Activated CD8-positive, alpha-beta memory T cell treated with anti-CD3 and anti-CD28 coated beads for 48 hours (primary cell): ENCODE measurements at regions not wholly inside any gene's neighbourhood (a gene's known extent, or its start where the extent isn't known, plus 50 kb on each side); places are given as distances from the start of the nearest gene placed in this dataset.
"Not testable (repeated sequence)": the region's sequence is repeated elsewhere in the genome, so short reads cannot be mapped to it uniquely, and the experiment has no call there.

ENCODE experiments used
- DNase-seq, 3 experiments: peaks; one replicate each; pipeline ENCODE4 v3.0.0-alpha.2; 2020; ENCODE audit warnings: low read depth in 2 of 3, low spot score in 2 of 3

DNA sequence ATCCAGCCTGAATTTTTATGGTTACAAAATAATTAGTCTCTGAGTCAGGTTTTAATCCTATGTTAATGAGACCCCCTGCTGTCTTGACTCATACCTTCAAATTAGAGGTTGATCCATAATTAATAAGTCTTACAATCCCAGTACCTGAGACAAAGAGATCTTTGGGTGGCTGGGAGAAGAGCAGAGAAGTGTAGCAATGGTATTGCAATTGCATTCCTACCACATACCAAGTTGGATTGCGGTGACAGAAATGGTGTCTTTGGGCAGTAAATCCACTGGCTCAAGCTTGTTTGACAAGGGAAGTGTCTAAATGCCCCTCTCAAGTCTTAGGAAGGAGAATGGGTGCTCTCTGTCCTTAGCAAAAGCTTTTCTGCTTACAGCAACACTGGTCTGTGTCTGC lies 150.4 kb downstream of the BTBD3 start:
- DNase-seq: no peak

DNA sequence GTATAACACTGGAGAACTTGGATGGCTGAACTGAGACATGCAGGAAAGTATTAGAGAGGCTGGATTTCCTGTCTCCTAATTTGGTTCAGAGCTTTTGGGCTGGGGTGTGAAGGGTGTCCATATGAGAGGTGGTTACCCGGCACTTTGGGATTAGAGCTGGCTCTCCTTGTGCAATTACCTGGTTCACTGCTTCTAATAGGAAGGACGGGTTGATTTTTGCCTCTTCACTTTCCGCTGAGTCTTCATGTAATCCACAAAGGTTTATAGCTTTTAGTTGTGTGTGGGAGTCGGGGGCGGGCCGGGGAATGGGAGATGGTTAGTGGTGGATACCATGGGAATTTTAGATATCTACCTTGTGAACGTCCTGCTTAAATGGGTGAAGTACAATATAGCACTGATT lies 151.5 kb downstream of the BTBD3 start:
- DNase-seq: no peak

DNA sequence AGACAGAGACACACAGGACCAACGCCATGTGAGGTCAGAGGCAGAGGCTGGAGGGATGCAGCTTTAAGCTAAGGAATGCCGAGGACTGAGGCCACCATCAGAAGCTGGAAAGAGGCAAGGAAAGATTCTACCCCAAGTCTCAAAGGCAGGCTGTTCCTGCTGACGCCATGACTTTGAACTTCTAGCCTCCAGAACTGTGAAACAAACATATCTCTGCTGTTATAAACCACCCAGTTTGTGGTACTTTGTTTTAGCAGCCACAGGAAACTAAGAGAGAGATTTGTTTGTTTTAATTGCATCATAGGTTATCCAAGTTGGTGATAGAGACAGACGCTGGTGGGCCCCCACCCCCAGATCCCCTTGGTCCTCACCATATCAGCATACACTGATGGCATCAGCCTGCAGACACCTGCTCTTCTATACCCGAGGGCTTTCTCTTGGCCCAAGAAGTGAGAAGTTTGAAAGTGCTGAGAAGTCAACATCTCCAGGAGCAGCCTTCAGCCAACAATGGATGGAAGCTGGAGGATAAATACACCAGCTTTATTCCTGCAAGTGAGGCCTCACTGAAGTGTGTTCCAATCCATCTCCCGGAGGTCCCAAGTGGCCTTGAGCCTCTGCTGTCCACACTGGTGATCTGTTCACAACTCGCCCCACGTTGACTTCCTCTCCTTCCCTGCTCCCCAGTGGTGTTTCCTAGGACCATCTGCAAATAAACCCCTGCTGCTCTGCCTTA lies 154.7 kb downstream of the BTBD3 start:
- DNase-seq: no peak

DNA sequence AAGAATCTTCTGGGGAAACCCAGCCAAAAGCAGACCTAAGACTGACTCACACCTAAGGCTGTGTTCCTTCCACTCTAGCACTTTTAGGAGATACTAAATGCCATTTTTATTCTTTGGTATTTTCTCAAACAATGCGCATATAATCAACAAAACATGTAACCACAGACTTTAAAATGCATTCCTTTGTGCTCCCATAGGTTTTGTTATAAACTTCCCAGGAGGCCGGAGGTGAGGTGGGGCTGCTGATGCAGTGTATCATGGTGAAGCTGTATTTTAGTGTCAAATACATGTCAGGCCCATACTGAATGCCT lies 155.2 kb downstream of the BTBD3 start:
- no peak for DNase-seq

DNA sequence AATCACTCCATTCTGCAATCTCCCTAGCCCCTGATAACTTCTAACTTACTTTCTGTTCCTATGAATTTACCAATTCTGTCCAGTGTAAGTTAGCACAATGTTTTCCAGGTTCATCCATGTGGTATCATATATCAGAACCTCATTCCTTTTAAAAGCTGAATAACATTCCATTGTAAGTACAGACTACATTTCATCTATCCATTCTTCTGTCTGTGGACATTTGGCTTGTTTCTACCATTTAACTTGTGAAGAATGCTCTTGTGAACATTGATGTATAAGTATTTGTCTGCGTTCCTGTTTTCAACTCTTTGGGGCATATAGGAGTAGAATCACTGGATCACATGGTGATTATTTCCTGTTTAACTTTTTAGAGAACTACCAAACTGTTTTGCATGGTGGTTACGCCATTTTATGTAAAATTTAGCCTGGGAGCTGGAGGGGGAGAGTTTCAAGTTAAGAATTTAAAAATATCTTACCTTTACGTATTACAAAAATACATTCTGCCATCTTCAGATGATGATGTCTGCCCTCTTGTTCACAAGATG lies 156.5 kb downstream of the BTBD3 start:
- no peak for DNase-seq

DNA sequence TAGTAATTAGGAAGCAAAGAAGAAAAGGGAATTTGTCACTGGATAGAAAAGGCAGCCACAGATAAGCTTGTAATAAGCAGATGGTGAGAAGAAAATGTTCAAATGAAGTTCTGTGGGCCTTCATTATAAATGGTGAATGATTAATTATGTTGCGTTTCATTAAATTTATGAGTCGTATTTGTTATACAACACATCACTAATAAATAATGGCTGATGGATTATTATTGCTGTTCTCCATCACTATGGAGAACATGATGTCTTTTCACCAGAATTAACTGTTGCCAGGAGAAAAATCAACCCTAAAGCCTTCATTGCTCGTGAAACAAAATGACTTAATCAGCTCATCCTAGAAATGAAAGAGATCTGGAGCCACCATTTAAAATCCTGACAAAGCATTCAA lies 158.5 kb downstream of the BTBD3 start:
- no peak for DNase-seq

DNA sequence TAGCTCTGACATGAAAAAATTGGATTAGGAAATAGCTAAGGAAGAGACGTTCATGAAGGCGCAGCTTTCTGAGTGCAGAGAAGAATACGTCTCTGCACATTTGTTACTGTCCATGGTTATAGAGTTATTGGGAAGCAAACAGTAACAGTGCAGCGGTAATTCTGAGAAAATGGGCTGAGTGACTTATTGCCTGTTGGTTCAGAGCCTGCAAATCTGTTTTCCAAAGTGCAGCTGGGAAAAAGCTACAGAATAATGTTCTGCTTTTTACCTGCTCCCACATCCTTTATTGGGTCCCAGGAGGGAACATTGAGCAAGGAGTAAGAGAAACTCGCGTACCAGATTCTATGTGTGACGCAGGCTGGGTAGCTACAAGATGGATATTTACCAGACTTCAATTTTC lies 160.2 kb downstream of the BTBD3 start:
- no peak for DNase-seq

DNA sequence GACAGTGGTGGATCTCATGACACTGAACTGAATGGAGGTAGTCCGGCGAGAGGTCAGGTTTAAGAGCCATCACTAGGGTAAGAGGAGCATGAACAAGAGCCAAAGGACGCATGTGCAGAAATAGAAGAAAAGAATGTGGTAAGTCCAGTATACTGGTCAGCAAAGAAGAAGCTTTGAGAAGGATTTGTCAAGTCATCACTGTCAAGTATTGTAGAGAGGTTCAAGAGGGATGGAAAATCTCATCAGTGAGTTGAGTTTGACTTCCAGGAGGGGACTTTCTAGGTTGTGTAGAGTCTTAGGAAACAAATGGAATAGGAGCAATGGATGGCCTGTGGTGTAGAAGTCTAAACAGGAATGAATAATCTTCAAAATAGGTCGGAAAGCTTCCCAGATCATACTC lies 161.8 kb downstream of the BTBD3 start:
- no peak for DNase-seq

DNA sequence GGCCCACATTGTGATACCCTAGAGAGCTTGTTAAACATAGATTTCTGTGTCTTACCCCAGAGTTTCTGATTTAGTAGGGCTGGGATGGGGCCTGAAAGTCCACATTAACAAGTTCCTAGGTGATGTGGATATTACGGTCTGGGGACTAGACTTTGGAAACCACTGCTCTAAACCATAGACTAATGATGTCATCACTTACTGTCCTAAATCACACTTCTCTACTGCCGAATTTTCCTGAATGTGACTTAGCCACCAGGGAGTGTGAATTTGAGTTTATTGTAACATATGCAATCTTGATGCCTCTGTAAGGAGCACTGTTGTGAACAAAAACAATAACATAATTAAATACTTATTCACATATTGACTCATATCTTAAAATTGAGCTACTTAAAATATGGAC lies 165.6 kb downstream of the BTBD3 start:
- DNase-seq: no peak

DNA sequence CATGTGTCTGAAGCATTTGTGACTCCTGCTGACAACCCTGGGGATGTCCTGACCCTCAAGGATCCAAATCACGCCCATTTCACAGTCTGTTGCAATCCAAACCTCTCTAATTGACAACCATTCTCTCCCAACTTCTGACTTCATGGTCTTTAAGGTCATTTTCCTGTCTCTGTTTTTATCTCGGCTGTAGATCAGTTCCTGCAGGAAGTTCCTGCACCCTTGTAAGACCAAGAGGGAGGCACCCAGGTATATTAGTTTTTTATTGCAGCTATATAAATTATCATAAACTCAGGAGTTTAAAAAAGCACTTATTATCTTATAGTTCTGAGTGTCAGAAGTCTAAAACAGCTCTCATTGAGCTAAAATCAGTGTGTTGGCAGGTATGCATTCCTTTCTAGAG lies 166.8 kb downstream of the BTBD3 start:
- no peak for DNase-seq

DNA sequence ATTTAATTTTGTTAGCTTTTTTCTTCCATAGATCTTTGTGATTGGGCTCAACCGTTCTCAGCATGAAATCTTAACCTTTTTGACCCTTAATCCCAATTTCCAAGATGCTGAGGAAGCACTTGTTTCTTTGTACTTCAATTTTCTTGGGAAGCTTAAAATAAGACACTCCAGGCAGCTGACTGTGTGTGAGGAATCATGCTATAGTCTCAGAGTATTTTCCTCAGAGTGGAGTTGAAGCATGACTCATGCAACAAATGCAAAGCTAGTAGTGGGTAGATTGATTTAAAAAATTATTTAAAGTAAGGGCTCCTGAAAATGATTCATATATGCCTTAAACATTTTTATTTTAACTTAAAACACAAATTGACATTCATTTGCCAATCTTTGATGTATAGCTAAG lies 168.7 kb downstream of the BTBD3 start:
- DNase-seq: no peak

DNA sequence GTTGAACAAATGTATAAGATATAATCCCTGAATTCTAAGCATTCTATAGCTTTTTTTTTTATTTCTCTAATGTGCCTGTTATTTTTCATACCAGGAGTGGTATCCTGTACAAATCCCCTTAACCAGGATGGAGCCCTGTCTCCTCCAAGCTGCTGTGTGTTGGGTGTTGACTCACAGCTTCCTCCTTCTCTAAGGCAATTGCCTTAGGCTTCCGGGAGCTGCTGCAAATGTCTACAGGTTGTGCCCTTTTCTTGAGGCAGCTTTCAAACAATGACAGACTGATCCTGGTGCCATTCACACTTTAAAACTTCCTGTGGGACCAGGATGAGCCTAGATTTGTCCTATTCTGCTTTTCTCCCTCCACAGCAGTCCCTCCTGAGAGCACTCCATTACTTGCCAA lies 173.2 kb downstream of the BTBD3 start:
- DNase-seq: no peak

DNA sequence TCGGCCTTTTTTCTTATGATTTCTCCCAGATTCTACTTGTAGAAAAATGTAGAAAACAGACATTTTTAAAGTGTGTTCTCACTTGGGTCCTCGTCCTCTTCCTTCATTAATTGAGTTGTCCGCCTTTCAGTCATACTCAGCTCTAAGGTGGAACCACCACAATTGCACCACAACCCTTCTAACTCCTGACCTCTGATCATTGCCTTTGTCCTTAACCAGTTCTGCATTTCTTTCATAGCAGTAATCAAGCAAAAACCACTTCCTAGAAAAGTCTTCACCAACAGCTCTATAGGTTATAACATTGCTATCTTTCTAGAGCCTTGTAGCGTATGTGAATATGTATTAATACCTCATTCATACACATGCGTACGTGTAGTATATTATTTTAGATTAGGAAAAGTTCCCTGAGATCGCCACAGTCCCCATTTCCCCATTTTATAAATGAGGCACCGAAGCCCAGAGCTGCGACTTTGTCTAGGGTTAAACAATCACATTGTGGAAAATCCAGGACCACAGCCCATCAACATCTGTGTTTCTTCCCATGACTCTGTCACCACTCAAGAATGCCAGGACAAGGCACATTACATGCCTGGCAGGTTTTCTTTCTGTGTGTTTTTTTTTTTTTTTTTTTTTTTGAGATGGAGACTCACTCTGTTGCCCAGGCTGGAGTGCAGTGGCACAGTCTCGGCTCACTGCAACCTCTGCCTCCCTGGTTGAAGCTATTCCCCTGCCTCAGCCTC lies 175.5 kb downstream of the BTBD3 start:
- DNase-seq: no peak

DNA sequence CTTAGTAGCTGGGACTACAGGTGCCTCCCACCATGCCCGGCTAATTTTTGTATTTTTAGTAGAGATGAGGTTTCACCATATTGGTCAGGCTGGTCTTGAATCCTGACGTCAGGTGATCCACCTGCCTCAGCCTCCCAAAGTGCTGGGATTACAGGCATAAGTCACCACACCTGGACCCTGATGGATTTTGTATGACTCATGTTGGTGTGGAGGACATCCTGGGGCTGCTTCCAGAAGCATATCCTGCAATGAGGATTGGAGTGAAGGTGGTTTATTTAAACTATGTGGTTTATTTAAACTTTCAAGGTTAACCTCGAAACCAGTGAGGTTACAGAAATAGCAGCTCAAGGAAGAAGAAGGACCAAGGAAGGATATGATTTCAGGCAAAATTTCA lies 176.1 kb downstream of the BTBD3 start:
- DNase-seq: not testable (repeated sequence)

DNA sequence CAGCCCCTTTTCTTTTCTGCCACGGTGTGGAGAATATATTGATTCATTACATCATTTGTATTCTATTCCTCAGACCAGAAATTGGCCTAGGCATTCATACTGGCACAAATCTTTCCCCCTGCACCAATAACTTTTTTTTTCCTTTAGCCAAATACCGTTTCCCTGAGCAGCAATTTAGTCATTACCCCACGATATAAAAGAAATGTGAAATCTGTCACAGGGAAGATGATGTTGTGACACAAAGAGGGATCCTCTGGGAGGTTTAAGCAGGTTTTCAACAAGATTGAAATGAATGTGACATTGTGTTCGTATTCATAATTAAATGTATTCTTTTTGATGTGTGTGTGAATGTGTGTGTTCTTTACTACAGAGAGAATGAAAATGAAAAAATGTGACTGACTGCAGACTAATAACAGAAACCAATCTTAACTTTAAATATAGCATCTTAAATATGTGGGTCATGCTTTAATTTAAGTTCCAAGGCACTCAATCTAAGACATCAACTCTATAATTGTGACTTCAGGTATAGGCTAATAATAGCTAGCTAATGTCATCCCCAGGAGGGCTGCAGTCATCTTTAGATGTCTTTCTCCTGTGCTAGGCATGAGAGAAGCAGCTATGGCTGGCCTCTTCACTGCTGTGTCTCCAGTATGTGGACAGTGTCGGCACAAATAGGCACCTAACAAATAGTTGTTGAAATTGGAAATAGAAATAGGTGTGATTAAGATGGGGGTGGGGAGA lies 177.7 kb downstream of the BTBD3 start:
- DNase-seq: no peak

DNA sequence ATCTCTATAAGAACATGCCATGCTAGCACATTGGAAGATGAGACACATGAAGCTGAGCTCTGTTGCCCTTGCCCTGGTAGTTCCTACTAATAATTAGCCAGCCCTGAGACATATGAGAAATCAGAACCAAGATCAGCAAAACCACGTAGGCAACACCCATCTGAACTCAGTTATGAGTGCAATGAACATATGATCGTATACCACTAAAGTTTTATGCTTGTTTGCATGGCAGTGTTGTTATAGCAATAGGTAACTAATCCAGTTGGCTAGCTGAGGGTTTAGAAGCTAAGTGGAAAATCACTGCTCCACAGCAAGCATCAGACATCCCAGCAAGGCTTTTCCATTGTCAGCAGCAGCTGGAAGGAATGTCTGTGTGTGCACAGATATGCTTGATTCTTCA lies 180.7 kb downstream of the BTBD3 start:
- no peak for DNase-seq

DNA sequence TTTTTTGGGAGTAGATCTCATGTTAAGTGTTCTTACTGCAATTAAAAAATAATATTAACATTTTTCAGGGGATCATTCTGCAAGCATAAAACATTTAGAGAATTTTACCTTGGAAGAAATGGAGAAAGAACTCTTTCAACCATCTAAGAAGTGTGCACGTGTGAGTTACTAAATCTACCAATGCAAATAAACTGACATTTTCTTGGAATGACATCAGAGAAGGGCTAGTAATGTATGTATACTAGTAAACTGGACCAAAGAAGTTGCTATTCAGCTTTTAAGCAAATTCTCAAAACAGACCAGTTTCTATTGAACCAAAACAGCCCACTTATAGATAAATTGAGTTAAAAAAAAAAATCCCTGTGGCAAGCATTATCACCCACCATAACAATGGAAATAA lies 191.2 kb downstream of the BTBD3 start:
- DNase-seq: no peak

DNA sequence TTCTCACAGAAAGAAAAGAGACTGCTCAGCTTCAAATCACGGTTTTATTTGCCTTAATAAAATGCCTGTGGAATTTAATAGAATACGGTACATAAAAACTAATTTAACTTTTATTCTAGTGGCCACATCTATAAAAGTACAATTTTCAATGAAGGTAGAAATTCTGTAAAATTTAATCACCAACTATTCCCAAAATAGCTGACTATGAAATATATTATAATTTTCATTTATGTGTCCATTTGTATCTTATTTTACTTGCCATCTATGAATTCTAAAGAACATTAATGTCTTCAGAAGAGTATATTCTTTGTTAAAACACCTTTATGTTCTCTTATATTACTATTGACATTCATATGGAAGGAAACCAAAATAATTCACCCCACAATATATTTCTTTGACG lies 192.6 kb downstream of the BTBD3 start:
- no peak for DNase-seq

DNA sequence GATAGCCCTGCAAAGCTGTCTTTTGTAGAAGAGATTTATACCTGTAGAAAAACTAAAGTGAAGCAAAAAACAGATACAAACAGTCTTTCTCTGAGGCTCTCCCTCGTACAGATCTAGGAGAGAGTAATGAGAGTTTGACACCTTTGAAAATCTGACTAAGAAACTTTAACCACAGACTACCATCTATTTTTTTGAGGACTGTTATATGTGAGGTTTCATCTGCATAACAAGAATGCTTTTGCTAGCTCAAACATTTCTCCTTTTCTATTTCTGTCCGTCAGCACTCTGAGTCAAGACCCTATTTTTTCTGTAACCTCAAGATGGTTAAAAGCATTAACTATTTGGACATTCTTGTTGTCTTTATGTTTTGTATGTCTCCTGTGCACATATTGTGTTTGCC lies 193.0 kb downstream of the BTBD3 start:
- no peak for DNase-seq

DNA sequence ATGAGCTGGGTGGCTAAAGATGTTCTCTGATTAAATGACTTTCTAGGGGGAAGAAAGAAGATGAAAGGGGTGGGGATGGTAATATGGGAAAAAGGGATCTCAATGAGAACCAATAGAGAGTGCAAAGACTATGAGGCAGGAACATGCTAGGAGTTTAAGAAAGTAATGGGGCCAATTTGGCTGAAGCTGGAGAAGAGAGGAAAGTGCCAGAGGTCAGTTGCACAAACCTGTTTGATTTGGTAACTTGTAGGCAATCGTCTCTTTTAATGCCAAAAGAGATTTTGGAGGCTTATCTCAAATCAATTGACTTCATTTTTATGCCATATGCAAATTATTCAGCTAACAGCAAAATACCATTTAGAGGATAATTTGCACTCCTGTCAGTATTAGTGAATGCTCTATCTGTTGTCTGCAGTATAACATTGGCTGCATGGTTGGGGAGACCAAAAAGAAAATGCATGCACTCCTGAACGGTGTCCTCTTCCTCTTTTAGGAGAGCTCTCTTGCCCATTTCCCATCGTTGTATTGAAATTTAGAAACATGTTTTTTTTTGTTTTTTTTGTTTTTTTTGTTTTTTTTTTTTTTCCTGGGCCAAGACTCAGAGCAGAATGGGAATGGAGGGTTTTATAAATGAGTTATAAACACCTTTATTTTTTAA lies 193.9 kb downstream of the BTBD3 start:
- DNase-seq: no peak

DNA sequence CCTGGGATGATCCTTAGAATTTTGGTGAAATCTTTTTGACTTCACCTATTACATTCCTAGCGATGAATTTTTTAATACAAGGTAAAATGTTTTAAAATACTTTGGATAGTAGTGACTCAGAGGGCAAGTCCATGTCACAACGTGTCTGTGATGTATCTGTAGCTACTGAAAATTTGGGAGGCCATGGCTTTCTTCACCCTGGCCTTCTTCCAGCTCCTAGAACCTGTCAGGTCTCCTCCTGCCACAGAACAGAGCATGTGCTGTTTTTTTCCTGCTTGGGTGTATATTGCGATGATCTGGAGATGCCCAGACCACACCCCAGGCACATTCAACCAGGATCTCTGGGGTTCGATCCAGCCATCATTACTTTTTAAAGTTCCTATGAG lies 194.4 kb downstream of the BTBD3 start:
- DNase-seq: no peak

DNA sequence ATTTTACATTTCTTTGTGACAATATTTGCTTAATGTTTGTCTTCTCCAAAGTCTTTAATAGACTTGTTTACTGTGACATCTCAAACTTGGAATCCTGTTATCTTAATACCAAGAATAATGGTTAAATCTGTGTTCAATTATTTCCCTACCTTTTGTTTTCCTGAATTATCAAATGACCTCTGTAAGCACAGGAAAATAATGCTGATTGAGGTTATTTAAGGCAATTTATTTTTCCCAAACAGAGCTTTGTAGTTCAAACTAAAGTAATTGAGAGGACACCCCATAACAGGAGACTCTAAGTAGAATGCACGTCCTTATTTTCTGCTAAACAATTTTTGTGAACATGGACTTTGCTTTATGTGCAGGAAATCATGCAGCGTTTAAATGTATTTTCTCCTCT lies 195.0 kb downstream of the BTBD3 start:
- no peak for DNase-seq
